HT1080 (cell line): ENCODE measurements at regions not wholly inside any gene's neighbourhood (a gene's known extent, or its start where the extent isn't known, plus 50 kb on each side); places are given as distances from the start of the nearest gene placed in this dataset.

ENCODE experiments used
- DNase-seq: peaks from one replicate; pipeline ENCODE4 v3.0.0-alpha.2; 2015; ENCODE audit warnings: low read depth

DNA sequence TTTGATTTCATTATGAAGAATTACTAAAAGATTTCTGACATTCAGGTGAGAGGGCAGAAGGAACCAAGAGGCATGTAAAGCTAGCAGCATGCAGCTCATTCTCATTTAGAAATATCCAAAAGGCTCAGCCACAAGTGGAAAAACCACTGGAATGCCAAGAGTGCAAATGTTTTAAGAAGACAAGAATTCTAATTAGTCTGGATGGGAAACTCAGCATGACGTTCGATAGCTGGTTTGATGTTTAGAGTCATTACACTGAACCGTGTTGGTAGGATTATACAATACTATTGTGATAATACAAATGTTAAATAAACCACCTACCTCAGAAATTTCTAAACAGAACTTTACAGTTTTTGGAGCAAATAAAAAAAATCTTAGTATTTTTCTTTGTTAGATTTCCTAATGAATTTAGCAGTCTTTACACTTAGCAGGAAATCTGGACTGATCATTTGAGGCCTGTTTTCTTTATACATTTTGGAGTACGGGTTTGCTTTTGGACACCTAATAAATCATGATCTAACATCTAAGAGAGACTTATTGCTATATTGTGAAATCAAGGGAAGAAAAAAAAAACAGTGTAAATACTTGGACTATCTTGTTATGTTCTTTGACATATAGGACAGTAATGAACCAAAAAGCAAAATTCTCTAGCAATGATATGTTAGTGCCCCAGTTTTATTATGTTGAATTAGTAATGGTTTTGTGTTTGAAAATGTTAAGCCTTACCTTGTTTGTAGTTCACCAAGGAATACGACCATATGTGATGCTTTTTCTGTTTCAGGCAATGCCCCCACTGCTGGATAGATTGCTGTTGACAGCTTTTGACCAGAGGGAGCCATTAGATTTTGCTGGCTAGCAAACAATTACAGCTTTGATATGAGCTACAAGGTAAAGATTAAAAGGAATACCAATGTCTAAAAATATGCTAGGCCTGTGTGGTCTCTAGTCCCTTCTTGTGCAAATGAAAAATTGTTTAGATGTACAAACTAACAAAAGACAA, 354.1 kb upstream of the SEMA3A start:
- DNase-seq: no peak

DNA sequence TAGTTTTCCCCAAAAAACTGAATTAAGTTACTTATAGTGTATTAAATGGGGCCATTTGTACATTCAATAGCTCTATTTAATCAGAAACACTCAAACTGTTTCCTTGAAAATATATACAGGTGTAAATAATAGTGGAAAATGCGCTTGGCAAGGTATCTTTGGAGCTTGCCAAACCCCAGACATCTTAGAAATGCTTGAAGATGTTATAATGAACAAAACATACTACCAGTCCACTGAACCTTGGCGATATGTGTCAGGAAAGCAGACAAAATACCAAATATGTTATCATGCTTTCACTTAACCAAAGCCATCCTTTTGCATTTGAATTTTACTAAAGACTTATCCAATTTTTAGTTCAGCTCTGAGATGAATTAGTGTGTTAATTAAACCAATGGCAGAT, 352.7 kb upstream of the SEMA3A start:
- DNase-seq: no peak

DNA sequence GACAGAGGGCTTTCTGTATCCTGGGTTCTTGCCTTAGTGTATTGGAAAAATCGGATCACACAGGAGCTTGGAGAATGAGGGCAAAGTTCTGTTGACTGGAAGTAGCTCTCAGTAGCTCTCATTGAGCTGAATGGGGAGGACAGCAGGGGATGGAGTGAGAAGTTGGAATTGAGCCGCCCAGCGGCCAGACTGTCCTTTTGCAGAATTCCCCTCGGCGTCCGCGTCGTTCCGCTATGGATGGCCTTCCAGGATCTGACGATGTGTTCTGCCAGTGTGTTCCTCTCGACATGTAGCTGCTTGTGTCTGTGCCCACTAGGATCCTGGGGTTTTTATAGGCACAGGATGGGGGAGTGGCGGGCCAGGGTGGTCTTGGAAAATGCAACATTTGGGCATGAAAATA, 351.8 kb upstream of the SEMA3A start:
- DNase-seq: no peak

DNA sequence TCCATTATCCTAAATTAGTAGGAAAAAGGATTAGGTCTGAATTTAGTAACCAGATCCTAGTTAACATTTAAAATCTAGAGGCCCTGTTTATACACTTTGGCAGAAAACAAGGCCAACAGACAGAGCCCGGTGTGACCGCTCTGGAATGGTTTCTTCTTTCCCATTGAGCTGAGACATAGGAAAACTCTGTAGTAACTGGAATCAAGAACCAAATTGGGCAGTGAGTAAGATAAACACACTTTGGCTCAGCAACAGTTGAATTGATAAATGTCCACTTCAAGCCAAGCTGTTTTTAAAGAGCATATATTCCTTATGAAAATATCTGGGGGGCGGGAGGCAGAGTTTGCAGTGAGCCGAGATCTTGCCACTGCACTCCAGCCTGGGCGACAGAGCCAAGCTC, 343.7 kb upstream of the SEMA3A start:
- no peak for DNase-seq

DNA sequence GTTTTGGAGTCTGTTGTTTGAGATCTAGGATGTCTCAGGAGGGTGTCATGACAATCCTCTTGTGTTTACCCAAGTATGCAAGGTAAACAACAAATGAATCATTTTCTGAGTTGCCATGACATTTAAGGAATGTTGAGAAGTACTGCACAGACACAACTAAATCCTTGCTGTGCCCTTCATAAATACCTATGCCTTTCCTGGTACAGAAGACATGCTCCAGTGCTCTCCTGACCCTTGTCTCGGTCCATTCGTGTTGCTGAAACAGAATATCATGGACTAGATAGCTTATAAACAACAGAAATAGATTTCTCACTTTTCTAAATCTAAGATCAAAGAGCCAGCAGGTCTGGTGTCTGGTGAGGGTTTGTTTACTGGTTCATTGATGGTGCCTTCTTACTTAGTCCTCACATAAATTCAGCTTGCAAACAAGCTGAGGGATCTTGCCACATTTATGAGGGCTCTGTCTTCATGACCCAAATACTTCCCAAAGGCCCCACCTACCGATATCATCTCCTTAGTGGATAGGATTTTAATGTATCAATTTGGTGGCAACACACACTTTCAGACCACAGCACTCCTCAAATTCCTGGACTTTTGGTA, 341.8 kb upstream of the SEMA3A start:
- peak; percentile 11 for DNase-seq

DNA sequence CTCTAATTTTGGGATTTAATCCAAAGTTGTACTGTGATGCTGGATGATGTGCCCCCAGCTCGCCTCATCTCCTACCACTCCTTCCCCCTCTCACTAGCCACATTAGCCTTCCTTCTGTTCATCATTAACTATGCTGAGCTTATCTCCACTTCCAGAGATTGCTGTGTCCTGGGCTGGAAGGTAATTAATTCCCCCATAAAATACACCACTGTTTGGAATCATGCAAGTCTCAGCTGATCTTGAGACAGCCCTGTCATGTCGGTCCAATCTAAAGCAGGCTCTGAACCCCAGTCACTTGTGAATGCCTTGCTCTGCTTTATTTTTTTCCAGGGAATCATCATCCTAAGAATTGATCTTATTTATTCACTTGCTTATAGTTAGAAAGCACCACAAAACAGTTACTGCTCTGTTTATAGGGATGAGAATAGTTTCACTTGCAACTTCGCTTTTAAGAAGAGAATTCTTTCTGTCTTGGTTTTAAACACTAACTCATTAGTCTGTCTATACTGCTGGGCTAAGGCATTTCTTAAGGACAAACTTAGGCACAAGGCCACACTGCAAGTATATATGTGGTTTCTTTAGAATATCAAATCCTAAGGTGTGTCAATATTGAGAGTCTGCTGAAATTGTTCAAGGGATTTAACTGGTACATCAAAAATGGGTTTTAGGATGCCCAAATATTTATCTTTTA, 341.1 kb upstream of the SEMA3A start:
- no peak for DNase-seq

DNA sequence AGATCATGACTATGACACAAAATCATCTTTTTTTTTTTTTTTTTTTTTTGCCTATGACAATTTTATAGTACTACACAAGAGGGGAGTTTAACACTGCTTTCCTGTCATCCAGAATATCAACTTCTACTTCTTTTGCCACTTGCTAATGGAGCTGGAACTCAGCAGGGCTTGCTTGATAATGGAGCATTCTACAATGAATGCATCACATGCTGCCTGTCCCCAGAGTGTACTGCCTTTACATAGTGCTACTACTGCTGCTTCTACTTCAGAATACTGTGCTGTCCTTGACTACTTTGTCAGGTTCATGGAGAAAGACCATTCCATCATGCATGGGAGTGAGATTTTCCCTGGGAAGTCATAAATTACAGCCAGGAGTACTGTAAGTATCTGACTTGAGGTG, 338.6 kb upstream of the SEMA3A start:
- DNase-seq: no peak

DNA sequence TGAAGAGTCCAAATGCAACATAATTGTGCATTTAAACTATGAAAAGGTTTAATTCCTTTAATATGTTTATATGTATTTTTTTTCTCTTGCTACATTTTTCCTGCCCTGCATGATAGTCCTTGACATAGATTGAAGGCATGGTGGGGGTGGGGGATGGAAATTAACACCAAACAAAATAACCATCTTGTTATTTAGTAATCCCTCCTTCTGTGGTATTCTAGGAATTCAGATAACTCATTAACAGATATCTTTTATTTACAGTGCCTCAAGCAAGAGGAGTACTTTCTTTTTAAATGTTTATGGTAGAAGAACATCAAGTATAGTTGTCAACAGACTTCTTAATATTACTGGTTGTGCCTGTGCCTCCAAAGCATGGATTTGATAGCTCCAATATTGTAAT, 337.6 kb upstream of the SEMA3A start:
- DNase-seq: no peak

DNA sequence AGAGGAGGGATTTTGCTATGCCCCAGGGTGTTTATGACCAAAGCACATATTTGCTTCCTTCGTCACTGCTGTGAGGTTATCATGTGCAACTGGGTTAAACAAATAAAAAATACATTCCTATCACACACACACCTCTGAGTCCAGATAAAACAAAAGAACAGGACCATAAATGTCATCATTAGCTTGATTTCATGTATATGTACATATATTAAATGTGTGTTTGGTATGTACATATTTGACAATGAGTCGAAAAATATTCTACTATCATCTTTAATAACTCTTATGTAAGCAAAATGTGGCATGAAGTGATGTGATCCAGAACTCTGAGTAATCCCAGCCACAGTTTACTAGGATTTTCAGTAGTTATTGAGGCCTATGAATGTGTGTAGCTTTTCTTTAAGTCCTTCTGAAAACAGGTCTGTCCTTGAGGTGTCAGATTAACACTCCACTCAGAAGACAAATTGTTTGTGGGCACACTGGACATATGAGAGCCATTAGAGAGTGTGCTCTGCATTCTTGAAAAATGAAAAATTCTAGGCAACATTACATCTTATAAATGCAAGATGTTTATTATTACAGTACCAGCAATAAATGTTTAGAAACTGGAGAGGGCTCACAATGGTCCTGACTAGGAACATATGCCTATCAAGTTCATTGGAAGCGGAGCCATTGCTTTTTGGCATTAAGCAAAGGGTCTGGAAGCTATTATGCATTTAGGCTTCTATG, 335.1 kb upstream of the SEMA3A start:
- DNase-seq: peak; percentile 53

DNA sequence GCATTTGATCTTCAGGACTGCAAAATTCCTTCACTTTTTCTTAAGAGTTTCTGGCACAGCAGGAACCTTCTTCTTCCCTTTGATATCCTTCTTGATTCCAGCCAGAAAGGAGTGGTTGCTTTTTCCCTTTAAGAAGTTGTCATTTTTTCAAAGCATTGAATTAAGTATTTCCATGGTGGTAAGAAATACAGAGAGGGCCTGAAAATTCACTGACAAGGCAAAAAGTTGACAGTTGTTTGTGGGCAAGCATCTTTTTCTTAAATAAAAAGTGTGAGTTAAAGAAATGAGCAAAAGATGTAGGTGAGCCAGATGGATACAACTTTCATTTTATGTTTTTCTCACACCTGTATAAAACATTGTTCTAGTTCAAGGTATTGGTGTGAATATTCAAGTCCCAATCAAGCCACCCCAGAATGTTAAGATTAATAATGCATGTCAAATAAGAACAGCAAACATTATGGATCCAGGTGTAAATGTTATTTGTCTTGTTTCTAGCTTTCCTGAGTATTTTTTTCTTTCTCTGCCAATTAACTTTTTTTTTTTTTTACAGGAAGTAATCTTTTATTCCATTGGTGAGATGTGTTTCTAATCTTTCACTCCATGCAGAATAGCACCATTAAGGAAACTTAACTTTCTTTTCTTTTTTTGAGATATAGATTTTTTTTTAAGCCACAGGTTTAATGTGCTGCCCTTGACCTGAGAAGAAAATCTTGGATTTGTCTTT, 334.3 kb upstream of the SEMA3A start:
- no peak for DNase-seq

DNA sequence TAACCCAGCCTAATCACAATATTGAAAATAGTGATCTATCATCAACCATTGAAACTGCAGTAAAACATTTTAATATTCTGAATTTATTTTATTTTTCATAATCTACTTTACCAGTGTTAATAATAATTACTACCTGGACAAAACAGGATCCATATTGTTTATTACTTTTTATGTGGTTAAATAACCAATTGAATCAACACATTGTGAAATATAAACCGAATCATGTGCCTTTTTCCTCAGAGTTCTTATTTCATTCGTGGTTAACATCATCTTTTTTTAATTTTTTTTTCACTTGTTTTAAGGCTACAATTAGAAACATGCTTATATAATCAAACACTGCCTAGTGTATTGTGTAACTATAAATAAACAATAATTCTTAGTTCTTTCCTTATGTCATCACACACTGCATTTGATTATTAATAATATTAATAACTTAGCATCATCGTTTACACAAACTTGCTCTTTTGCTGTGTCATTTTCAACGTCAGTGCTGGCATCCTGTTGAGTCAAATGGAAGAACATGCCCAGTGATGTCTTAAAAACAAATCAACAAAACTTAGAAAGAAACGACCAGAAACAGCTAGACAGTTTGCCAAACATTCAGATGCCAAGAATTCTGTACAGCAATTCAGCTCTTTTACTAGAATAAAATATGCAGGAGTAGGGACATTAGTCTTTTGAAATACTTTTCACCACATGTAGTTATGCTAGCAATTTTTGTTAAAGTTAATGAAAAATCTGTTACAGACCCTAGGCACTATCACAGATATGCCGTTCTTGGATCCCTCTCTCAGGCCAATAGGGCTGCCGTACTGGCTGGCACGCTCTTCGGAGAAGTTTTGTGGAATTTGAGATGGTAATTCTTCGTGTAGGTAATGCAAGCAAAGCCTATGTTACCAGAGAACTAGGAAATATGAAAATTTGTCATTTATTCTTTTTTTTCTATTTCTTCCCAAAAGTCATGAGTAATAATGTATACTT, 330.4 kb upstream of the SEMA3A start:
- no peak for DNase-seq

DNA sequence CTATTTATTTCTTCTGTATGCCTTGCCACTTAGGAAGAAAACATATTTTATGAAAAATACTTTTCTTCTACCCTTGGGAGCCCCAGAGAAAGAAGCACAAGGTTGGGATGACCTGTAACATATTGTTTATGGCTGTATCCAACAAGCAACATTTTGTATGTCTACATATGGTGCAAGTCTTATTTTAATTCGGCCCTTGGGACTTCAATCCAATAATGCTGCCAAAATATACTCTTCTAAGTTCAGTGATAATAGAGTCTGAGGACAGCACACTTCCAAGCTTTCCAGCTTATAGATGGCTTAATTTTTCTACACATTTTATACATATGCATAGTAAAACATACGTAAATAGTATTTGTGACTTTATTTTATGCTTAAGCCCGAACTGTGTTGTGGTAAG, 318.5 kb upstream of the SEMA3A start:
- no peak for DNase-seq

DNA sequence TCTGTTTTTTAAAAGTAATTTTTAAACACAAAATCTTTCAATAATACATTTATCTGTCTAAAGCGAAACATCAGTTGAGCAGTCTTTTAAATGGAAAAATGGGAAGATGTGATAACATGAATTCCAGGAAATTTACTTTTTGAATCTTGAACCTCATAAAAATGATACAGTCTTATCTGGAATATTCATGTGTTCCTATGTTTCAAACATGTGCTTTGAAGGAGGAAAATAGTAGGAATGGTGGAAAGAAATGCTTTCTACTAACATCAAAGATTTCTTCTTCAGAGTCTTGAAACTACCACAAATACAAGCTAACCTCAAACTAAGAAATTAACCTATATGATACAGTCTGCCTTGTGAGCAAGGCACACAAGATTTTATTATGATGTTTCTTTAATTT, 317.5 kb upstream of the SEMA3A start:
- no peak for DNase-seq

DNA sequence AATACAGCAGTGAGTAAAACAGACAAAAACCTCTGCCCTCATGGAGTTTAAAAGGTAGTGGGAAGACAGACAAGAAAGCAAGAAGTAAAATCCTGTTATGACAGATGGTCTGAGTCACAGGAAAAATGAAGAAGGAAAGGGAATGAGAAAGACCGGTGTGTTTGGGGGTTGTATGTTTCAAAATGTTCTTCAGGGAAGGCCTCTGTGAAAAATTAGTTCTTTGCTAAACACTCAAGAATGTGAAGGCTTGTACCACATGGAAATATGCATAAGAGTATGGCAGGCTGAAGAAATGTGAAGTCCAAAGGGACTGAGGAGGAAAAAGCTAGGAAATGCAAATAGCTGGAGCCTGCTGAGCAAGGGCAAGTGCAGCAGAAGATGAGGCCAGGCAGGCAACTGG, 315.9 kb upstream of the SEMA3A start:
- DNase-seq: peak; percentile 36

DNA sequence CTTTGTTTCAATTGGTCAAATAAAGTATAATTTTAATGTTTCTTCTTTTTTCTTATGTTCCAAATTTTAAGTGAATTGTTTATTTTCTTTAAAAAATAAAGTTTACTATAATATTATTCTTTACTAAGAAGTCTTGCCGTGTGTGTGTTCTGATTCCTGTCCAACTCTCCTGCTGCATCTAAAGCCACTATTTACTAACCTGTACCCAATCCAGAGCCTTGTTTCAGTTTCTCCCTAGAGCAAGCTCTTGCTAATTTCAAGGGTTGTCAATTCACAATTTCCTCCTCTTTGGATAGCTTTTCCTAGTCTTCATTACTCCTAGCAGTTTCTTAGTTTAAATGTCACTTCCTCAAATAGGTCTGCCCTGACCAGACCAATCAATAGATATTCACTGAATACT, 314.9 kb upstream of the SEMA3A start:
- no peak for DNase-seq

DNA sequence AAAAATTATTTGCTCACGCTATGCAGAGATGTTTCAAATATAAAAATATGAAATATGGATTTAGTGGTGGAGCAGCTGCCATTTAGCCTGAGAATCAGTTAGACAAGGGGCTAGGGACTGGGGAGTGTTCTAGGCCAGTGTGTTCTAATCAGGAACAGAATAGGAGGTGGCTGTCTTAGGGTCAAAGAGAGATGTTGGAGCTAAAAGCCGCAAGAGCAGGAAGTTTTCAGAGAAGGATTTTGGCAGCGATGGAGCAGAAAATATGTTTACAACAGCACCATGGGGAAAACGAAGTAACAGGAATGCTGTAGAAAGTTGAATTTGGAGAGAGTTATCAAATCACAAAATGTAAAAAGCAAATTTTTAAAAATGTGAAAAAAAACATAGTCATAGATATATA, 314.0 kb upstream of the SEMA3A start:
- DNase-seq: no peak

DNA sequence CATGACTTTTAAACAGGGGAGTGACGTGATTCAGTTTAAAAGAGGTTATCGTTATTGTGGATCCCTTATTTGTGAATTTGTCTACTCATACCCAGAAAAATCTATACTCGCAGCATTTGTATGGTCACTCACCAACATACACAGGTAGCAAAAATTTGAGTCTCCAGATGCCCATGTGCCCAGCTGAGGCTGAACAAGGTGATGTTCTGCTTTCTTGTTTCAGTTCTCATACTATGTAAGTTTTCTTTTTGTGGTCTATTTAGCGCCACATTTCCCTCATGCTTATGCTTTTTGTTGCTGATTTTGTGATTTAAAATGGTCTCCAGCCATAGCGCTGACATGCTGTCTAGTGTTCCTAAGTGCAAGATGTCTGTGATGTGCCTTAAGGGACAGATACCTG, 312.9 kb upstream of the SEMA3A start:
- no peak for DNase-seq

DNA sequence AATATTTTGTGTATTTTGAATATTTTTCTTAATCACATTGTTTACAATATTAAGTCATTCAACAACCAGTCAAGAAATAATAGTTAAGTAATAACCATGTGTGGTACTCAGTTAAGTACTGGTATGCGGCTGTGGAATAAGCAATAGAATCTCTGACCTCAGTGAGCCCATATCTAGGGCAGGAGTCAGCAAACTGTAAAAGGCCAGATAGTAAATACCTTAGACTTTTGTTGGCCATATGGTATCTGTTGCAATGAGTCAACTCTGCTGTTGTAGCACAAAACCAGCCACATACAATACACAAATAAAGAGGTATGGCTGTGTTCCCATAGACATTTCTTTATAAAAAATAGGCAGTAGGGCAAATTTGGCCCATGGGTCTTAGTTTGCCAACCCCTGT, 311.6 kb upstream of the SEMA3A start:
- no peak for DNase-seq

DNA sequence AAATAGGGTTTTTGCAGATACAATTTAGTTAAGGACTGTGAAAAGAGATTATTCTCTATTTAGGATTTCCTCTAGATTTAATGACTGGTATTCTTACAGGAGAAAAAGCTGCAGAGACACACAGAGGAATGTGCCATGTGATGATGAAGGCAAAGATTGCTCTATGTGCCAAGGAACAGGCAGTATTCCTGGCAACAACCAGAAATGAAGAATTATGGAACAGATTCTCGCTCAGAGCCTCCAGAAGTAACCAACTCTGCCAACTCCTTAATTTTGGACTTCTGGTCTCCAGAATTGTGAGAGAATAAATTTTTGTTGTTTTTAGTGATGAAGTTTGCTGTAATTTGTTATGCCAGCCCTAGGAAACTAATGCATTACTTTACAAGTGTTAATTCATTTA, 307.6 kb upstream of the SEMA3A start:
- DNase-seq: no peak

DNA sequence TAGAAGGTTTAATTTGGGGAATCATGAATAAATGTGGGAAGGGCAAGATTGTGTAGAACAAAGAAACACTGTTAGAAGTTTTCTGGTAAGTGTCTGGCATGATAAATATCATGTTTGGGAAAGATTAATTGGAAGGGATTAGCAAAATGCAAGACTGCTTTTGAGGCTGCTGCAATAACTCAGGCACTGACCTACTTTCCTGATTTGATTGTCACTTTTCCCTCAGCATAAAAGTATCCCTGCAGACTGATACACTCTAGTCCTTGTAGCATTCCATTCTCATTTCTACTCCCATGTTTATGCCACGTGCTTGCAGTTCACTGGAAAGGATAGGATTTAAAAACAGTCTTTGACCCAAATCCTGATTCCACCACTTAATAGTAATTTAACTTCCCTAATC, 303.3 kb upstream of the SEMA3A start:
- DNase-seq: no peak
